ENCODE measurements at regions not wholly inside any gene's neighbourhood (a gene's known extent, or its start where the extent isn't known, plus 50 kb on each side); places are given as distances from the start of the nearest gene placed in this dataset.

DNA sequence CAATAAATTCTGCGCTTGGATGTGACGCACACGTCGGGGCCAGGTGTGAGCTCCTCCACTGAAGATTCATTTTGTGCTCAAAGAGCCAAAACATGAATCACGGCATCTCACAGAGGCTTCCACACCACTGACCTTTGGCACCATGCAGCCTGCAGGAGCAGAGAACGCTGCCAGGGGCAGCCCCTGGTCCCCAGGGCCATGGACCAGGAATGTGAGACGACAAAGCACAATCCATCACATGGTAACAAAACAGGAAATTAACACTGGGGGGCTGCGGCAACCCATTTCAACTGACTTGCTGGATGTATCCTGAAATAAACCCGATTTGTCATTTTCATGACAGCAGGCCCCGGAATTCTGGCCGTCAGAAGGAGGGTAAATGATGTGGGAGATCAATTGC lies 167.5 kb upstream of the IGF1R start:
- DNase-seq = no peak

GRCh38 chr15:98483575-98484130 lies 164.7 kb upstream of the IGF1R start:
- no peak for DNase-seq

GRCh38 chr15:98484914-98485313 lies 163.4 kb upstream of the IGF1R start:
- no peak for DNase-seq

DNA sequence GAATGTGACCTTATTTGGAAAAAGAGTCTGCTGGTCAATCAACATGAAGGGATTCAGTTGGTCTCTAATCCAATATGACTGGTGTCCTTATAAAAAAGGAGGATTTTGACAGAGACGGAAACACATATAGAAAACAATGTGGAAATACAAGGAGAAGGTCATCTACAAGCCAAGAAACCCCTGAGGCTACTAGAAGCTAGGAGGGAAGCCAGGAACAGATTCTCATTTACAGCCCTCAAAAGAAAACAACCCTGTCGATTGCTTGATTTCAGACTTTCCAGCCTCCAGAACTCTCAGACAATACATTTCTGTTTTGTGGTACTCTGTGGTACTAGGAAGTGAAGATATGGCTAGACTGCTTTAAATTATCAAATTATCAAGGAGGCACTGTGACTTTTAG lies 162.9 kb upstream of the IGF1R start:
- no peak for DNase-seq

DNA sequence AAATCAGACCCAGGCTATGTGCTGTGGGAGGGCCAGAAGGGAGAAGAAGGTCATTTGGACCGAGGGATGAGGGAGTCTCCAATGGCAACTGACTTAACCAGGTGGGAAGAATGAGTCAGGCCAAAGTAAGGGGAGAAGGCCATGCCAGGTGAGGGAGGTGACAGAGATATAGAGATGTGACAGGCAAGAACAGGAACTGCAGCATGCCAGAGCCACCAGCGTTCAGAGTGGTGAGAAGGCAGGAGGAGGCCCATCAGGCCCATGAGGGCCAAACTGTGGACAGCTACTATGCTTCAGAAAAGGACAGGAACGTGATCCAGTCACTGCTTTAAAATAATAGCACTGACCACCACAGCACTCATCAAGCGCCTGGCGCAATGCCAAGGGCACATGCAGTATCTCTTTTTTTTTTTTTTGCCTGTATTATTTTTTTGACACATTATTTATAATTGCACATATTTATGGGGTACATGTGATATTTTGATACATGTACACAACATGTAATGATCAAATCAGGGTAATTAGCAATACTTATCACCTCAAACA lies 154.3 kb upstream of the IGF1R start:
- DNase-seq = no peak

DNA sequence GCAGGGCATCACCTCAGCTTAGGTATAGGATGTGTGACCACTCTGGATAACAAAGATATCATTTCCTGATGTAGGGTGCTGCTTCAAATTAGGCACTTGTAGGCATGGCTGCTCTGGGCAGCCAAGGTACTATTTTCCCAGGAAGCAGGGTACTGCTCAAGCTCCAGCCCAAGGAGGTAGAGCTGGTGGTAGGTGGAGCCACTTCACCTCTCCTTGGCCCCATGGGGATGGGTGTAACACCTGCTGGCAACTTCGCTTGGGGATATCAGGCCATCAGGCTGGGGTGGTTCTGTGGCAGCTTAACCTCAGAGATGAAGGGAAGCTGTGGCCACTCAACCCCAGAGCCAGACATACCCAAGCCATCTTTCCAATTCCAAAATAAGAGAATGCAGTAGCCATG lies 147.1 kb upstream of the IGF1R start:
- no peak for DNase-seq

DNA sequence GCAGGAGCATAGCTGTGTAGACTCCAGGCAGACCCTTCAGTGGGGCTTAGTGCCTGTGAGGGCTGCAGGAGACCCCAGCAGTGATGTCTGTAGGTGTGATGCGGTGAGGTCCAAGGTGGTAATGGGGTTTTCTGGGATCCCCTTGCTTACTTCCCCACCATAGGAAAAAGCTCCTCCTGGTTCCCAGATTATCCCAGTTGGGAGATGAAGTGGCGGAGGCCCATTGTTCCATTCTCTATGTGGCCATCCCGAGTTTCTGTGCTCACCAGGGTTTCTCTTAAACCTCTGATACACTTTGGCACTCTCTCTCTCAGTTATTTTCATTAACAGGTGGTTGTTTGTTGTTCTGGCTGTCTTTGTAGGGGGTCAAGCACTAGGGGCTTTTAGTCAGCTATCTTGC lies 146.7 kb upstream of the IGF1R start:
- DNase-seq = no peak

GRCh38 chr15:98503970-98504369 lies 144.4 kb upstream of the IGF1R start:
- DNase-seq = no peak

DNA sequence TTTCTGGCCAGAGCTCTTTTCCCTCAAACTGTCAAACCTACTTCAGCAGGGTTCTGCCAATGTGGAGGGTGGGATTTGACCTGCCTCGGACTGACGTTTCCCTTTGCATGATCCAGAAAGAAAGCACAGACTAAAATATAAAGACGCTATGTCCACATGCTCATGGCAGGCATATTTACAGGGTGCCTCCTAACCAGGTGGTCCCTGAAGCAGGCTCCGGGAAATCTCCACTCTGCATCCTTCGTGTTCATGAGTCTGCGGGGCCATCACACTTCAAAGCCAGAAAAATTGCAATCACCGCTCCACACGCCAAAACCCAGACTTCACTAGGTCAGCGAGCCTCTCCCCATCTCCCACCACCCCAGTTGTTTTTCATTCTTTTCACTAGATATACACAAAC lies 143.3 kb upstream of the IGF1R start:
- no peak for DNase-seq

- DNase-seq = no peak
Measured at GRCh38 chr15:98505611-98506031, 142.7 kb upstream of the IGF1R start.

- DNase-seq = no peak
Measured at GRCh38 chr15:98506172-98506571, 142.2 kb upstream of the IGF1R start.

GRCh38 chr15:98506711-98507110 lies 141.6 kb upstream of the IGF1R start:
- DNase-seq = no peak

GRCh38 chr15:98513428-98513986 lies 134.8 kb upstream of the IGF1R start:
- no peak for DNase-seq

GRCh38 chr15:98514034-98514622 lies 134.2 kb upstream of the IGF1R start:
- DNase-seq = no peak

- peak; percentile 85 for DNase-seq
Measured at GRCh38 chr15:98518823-98519561, 129.3 kb upstream of the IGF1R start.

DNA sequence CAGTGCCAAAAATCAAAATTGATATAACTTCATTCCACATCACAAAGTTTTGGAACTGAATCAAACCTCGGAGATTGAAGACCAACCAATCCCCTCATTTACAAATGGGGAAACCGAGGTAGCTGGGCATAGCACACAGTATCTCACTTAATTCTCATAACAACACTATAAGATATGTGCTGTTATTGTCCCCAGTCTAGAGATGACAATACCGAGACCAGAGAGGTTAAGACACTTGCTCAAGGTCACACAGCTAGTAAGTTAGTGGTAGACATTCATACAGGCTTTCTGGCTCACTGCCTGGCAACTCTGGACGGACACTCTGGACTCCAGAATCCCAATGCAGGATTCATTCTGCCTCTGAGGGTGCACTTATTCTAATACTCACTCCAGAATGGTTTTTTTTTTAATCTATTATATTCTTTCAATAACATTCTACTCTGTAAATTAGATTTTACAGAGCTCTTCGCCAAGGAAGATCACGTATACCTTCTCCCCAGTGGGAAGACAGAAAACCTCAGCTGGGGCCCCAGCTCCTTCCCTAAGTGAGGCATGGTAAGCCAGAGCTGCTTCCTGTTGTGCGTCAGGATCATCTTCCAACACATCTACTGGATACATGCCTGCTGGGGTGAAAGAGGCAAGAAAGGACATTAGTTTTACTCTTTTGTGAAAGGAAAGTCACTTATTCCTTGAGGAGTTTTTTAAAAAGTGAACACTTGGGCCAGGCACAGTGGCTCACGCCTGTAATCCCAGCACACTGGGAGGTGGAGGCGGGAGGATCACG lies 128.4 kb upstream of the IGF1R start:
- DNase-seq = no peak

- no peak for DNase-seq
Measured at GRCh38 chr15:98522127-98522526, 126.2 kb upstream of the IGF1R start.

GRCh38 chr15:98523912-98524662 lies 124.3 kb upstream of the IGF1R start:
- DNase-seq = no peak

- DNase-seq = no peak
Measured at GRCh38 chr15:98524838-98525660, 123.3 kb upstream of the IGF1R start.

DNA sequence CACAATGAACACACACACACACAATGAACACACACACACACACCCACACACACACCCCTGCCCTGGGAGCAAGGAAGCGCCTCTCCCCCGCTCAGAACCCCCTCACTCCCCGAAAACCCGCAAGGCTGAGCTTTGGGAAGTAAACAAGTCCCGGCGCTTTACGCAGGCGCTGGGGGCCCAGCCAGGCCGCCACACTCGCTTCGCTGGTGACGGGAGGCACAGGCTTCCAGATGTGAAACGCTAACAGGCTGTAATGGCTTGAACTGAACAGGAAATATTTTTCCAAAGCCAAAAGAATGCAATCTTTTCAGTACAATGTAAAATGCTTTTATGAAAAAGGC lies 122.7 kb upstream of the IGF1R start:
- no peak for DNase-seq

GRCh38 chr15:98526094-98526493 lies 122.2 kb upstream of the IGF1R start:
- DNase-seq = no peak

All from dermis blood vessel endothelial cell (primary cell).